CD14-positive monocyte (primary cell): ENCODE measurements at regions not wholly inside any gene's neighbourhood (a gene's known extent, or its start where the extent isn't known, plus 50 kb on each side); places are given as distances from the start of the nearest gene placed in this dataset.

Experiments used
- DNase-seq, 3 donors: peaks; one replicate each; pipeline ENCODE4 v3.0.0-alpha.2; 2011 to 2022
- H2AFZ ChIP-seq: 2 replicates; pipeline ENCODE4 v1.6.0; 2012; ENCODE audit warnings: mild to moderate bottlenecking, low read depth, low read length, inconsistent platforms; ENCODE audit not compliant: insufficient read depth, poor library complexity, severe bottlenecking
- H3K27ac ChIP-seq, 2 donors: 1 replicate in 1 of 2; 2 replicates in 1 of 2; pipeline ENCODE4 v1.5.1; 2012 to 2013; ENCODE audit warnings: low read length in 2 of 2, control low read depth in 1 of 2, inconsistent platforms in 1 of 2, low read depth in 1 of 2, mild to moderate bottlenecking in 1 of 2
- H3K27me3 ChIP-seq, 2 donors: one replicate each; pipeline versions ENCODE4 v1.6.0 to v1.6.1; 2011 to 2013; ENCODE audit warnings: low read length in 2 of 2; ENCODE audit not compliant: control insufficient read depth in 2 of 2, insufficient read depth in 2 of 2
- H3K36me3 ChIP-seq, 2 donors: replicated peaks in 1 of 2; 1 replicate in 1 of 2; 2 replicates in 1 of 2; pipeline versions ENCODE4 v1.5.1 to v1.6.1; 2012 to 2013; ENCODE audit warnings: low read length in 2 of 2, control low read depth in 1 of 2, inconsistent platforms in 1 of 2, mild to moderate bottlenecking in 1 of 2; ENCODE audit not compliant: insufficient read depth in 2 of 2, control insufficient read depth in 1 of 2
- H3K4me1 ChIP-seq, 2 donors: 1 replicate in 1 of 2; 2 replicates in 1 of 2; pipeline versions ENCODE4 v1.5.1 to v1.6.1; 2012 to 2013; ENCODE audit warnings: low read length in 2 of 2, control low read depth in 1 of 2, inconsistent platforms in 1 of 2, mild to moderate bottlenecking in 1 of 2, moderate library complexity in 1 of 2; ENCODE audit not compliant: insufficient read depth in 2 of 2, control insufficient read depth in 1 of 2
- H3K4me2 ChIP-seq: replicated peaks from 2 replicates; pipeline ENCODE3; 2012; ENCODE audit warnings: low read length, moderate library complexity, mild to moderate bottlenecking; ENCODE audit not compliant: poor library complexity, severe bottlenecking; ENCODE audit errors: extremely low read depth
- H3K4me3 ChIP-seq, 3 experiments: fragments of 200-600 bp in 1 of 3; sonication (generic) in 1 of 3; replicated peaks in 1 of 3; 1 replicate in 2 of 3; 2 replicates in 1 of 3; pipeline ENCODE4 v1.5.1; 2011 to 2013; ENCODE audit warnings: low read length in 3 of 3, mild to moderate bottlenecking in 3 of 3, control low read depth in 2 of 3, low read depth in 2 of 3, inconsistent platforms in 1 of 3, moderate library complexity in 1 of 3
- H3K79me2 ChIP-seq: 2 replicates; pipeline ENCODE4 v1.6.0; 2012; ENCODE audit warnings: mild to moderate bottlenecking, control low read depth, inconsistent platforms, low read length, moderate library complexity; ENCODE audit not compliant: insufficient read depth
- H3K9ac ChIP-seq: 2 replicates; pipeline ENCODE4 v1.6.0; 2017; ENCODE audit warnings: low read length, mild to moderate bottlenecking; ENCODE audit not compliant: insufficient read depth, poor library complexity, severe bottlenecking
- H3K9me3 ChIP-seq, 2 donors: replicated peaks in 1 of 2; 1 replicate in 1 of 2; 2 replicates in 1 of 2; pipeline versions ENCODE4 v1.5.1 to v1.6.1; 2012 to 2013; ENCODE audit warnings: low read length in 2 of 2, control low read depth in 1 of 2; ENCODE audit not compliant: control insufficient read depth in 1 of 2, insufficient read depth in 1 of 2
- H4K20me1 ChIP-seq: 2 replicates; pipeline ENCODE4 v1.6.0; 2012; ENCODE audit warnings: mild to moderate bottlenecking, low read length, control low read depth, moderate library complexity; ENCODE audit not compliant: insufficient read depth
- H3K27ac Mint-ChIP-seq, 7 donors: one replicate each; pipeline ENCODE4 v1.8.0; 2020; ENCODE audit warnings: mild to moderate bottlenecking in 7 of 7, mixed read lengths in 7 of 7, moderate library complexity in 6 of 7, inconsistent platforms in 2 of 7
- H3K27me3 Mint-ChIP-seq, 3 donors: one replicate each; pipeline ENCODE4 v1.8.0; 2021 to 2022; ENCODE audit warnings: low read depth in 3 of 3, mild to moderate bottlenecking in 3 of 3, mixed read lengths in 3 of 3, moderate library complexity in 3 of 3, inconsistent platforms in 1 of 3
- H3K36me3 Mint-ChIP-seq, 2 donors: one replicate each; pipeline ENCODE4 v1.8.0; 2020; ENCODE audit warnings: mixed read lengths in 2 of 2, inconsistent platforms in 1 of 2, mild to moderate bottlenecking in 1 of 2
- H3K4me1 Mint-ChIP-seq: one replicate; pipeline ENCODE4 v1.8.0; 2020; ENCODE audit warnings: mild to moderate bottlenecking, mixed read lengths
- H3K4me3 Mint-ChIP-seq, 2 donors: one replicate each; pipeline ENCODE4 v1.8.0; 2020; ENCODE audit warnings: mild to moderate bottlenecking in 2 of 2, mixed read lengths in 2 of 2, moderate library complexity in 1 of 2
- H3K9me3 Mint-ChIP-seq, 7 donors: one replicate each; pipeline ENCODE4 v1.8.0; 2020 to 2022; ENCODE audit warnings: mixed read lengths in 7 of 7, mild to moderate bottlenecking in 6 of 7, moderate library complexity in 6 of 7, inconsistent platforms in 2 of 7
- CTCF ChIP-seq: fragments of 200-600 bp; IDR thresholded peaks from one replicate; pipeline ENCODE4 v1.8.0; 2022; ENCODE audit warnings: antibody characterized with exemption, mild to moderate bottlenecking
- WGBS: methylation state at CpG from one replicate; pipeline ENCODE4 v1.1.5; 2013; ENCODE audit warnings: missing lambda C conversion rate; ENCODE audit not compliant: insufficient coverage; 5-methylcytosine and 5-hydroxymethylcytosine counted together
- intact Hi-C, 2 donors: fragments of 100-400 bp; cut with micrococcal nuclease; formaldehyde crosslinking; loops; one replicate each; pipeline versions ENCODE4 v1.15.0 to v1.15.1; 2023

GRCh38 chr6:4439159-4439558, 303.8 kb upstream of the ECI2 start:
- Mint-ChIP-seq H3K4me1 (no peaks in the 10 kb centered on the region), H3K27me3 (peaks cover 0 to 5% (median 1%) of the 10 kb centered on the region in 3 donors), H3K4me3 (no peak overlapping the region), H3K9me3 (peaks cover 0 to 6% (median 1%) of the 10 kb centered on the region in 7 donors), H3K36me3 (no peaks in the 10 kb centered on the region), H3K27ac (no peak overlapping the region)
- no peak overlapping the region for H3K4me3 ChIP-seq
- no peak overlapping the region for H3K4me2 ChIP-seq
- no peaks in the 10 kb centered on the region for H3K9me3 ChIP-seq
- no peaks in the 10 kb centered on the region for H3K36me3 ChIP-seq
- H4K20me1 ChIP-seq: no peaks in the 10 kb centered on the region
- H3K27me3 ChIP-seq: no peaks in the 10 kb centered on the region
- no peak overlapping the region for H3K27ac ChIP-seq
- H3K79me2 ChIP-seq: no peaks in the 10 kb centered on the region
- no CpG with 5 or more reads among the region's 2 CpGs for WGBS
- no peak for TF ChIP-seq CTCF
- no peaks in the 10 kb centered on the region for H3K4me1 ChIP-seq
- DNase-seq: no peak
- no peak overlapping the region for H2AFZ ChIP-seq
- intact Hi-C loops: no loop called here
- no peak overlapping the region for H3K9ac ChIP-seq

GRCh38 chr6:4437342-4437741, 302.0 kb upstream of the ECI2 start:
- Histone ChIP-seq H2AFZ (no peak overlapping the region), H3K9me3 (no peaks in the 10 kb centered on the region), H3K79me2 (no peaks in the 10 kb centered on the region), H3K27me3 (no peaks in the 10 kb centered on the region), H3K36me3 (no peaks in the 10 kb centered on the region), H3K27ac (no peak overlapping the region), H4K20me1 (no peaks in the 10 kb centered on the region), H3K4me2 (no peak overlapping the region), H3K4me3 (no peak overlapping the region), H3K4me1 (no peaks in the 10 kb centered on the region), H3K9ac (no peak overlapping the region)
- no peak for DNase-seq
- H3K4me1 Mint-ChIP-seq: no peaks in the 10 kb centered on the region
- H3K27me3 Mint-ChIP-seq: peaks cover 0 to 5% (median 0%) of the 10 kb centered on the region in 3 donors
- H3K27ac Mint-ChIP-seq: no peak overlapping the region
- no peak for TF ChIP-seq CTCF
- no peak overlapping the region for H3K4me3 Mint-ChIP-seq
- H3K9me3 Mint-ChIP-seq: peaks cover 0 to 7% (median 3%) of the 10 kb centered on the region in 7 donors
- WGBS: no CpG with 5 or more reads among the region's 1 CpG
- H3K36me3 Mint-ChIP-seq: no peaks in the 10 kb centered on the region
- intact Hi-C loops: no loop called here
